GOT3 (cell line): ENCODE measurements at regions not wholly inside any gene's neighbourhood (a gene's known extent, or its start where the extent isn't known, plus 50 kb on each side); places are given as distances from the start of the nearest gene placed in this dataset.

Source experiments
- DNase-seq: peaks from one replicate; lab custom pipeline; 2025; ENCODE audit warnings: mixed read lengths; lab: John Stamatoyannopoulos, UW

- no peak for DNase-seq
Measured at GRCh38 chr2:144281476-144281875, 238.4 kb downstream of the ZEB2 start.

- no peak for DNase-seq
Measured at GRCh38 chr2:144280009-144280408, 239.9 kb downstream of the ZEB2 start.

- DNase-seq, result no peak
Measured at GRCh38 chr2:144279165-144279564, 240.8 kb downstream of the ZEB2 start.

- no peak for DNase-seq
Measured at GRCh38 chr2:144277622-144278354, 242.1 kb downstream of the ZEB2 start.

GRCh38 chr2:144275340-144275739 is 244.6 kb downstream of the ZEB2 start:
- no peak for DNase-seq

- no peak for DNase-seq
Measured at GRCh38 chr2:144274131-144274530, 245.8 kb downstream of the ZEB2 start.

GRCh38 chr2:144270951-144271350 is 249.0 kb downstream of the ZEB2 start:
- no peak for DNase-seq

GRCh38 chr2:144268036-144268678 is 251.8 kb downstream of the ZEB2 start:
- no peak for DNase-seq

- no peak for DNase-seq
Measured at GRCh38 chr2:144267239-144267638, 252.7 kb downstream of the ZEB2 start.

- DNase-seq, result no peak
Measured at GRCh38 chr2:144265654-144266053, 254.3 kb downstream of the ZEB2 start.

GRCh38 chr2:144261966-144262365 is 258.0 kb downstream of the ZEB2 start:
- DNase-seq, result no peak

- no peak for DNase-seq
Measured at GRCh38 chr2:144261336-144261735, 258.6 kb downstream of the ZEB2 start.

GRCh38 chr2:144259332-144259731 is 260.6 kb downstream of the ZEB2 start:
- DNase-seq, result no peak

GRCh38 chr2:144258154-144258553 is 261.8 kb downstream of the ZEB2 start:
- DNase-seq, result no peak

GRCh38 chr2:144256996-144257707 is 262.8 kb downstream of the ZEB2 start:
- DNase-seq, result no peak

GRCh38 chr2:144254342-144255235 is 265.3 kb downstream of the ZEB2 start:
- no peak for DNase-seq

- DNase-seq, result no peak
Measured at GRCh38 chr2:144253743-144254142, 266.2 kb downstream of the ZEB2 start.

GRCh38 chr2:144252694-144253093 is 267.2 kb downstream of the ZEB2 start:
- DNase-seq, result no peak

- no peak for DNase-seq
Measured at GRCh38 chr2:144249035-144249637, 270.8 kb downstream of the ZEB2 start.

- DNase-seq, result no peak
Measured at GRCh38 chr2:144248350-144249034, 271.4 kb downstream of the ZEB2 start.

GRCh38 chr2:144244938-144245337 is 275.0 kb downstream of the ZEB2 start:
- DNase-seq, result no peak
